AG09309 (cell line): ENCODE measurements at regions not wholly inside any gene's neighbourhood (a gene's known extent, or its start where the extent isn't known, plus 50 kb on each side); places are given as distances from the start of the nearest gene placed in this dataset.

Experiments
- DNase-seq: peaks from one replicate; pipeline ENCODE4 v3.0.0-alpha.2; 2010; ENCODE audit warnings: low read depth
- H3K4me3 ChIP-seq: 2 replicates; pipeline ENCODE4 v1.5.1; 2011; ENCODE audit warnings: mild to moderate bottlenecking, low read depth, low read length, moderate library complexity; ENCODE audit not compliant: control insufficient read depth
- CTCF ChIP-seq: IDR thresholded peaks from 2 replicates; pipeline ENCODE4 v1.5.1; 2011; ENCODE audit warnings: mild to moderate bottlenecking, low read depth, low read length, inconsistent platforms; ENCODE audit not compliant: insufficient read depth, control insufficient read depth; ENCODE audit errors: missing control alignments

DNA sequence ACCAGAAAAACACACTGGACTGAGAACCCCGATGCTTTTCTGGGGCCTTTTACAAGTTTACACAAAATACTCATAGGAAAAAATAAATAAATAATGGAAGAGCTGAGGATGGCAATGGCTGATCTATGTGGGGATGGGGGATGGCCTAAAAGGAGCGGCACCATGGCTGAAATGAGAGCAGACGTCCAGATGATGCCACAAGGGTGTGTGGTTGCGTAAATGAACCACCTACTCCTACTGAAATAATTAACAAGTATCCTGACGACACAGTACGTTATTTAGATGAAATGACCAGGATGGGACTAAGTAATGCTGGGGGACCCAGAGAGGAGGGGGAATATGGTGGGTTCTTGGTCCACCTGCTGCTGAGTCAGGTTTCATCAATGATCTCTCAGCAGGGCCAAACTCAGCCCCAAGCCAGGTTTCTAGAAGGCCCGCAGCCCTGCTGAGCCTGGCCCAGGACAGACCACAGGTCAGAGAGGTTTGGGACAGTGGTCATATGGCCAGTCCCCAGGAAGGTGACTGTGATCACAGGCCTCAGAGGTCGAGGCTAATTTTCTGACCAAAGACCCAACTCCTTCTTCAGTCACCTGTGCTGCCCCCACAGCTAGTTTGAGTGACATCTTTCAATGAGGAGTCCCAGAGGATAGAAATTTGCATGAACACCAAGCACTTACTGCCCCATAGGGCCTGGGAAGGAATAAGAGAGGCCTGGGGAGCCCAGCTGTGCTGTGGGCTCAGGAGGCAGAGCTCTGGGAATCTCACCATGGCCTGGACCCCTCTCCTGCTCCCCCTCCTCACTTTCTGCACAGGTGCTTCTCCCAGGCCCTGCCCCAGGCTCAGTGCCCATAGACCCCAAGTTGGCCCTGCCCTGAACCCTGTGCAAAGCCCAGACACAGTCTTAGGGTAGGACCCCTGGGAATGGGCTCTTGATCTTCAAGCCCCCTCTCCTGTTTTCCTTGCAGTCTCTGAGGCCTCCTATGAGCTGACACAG is 76.3 kb upstream of the IGLL5 start:
- no peak for TF ChIP-seq CTCF
- no peak overlapping the region for H3K4me3 ChIP-seq
- no peak for DNase-seq

GRCh38 chr22:22812031-22812905 is 75.3 kb upstream of the IGLL5 start:
- no peak overlapping the region for H3K4me3 ChIP-seq
- no peak for TF ChIP-seq CTCF
- DNase-seq: no peak

DNA sequence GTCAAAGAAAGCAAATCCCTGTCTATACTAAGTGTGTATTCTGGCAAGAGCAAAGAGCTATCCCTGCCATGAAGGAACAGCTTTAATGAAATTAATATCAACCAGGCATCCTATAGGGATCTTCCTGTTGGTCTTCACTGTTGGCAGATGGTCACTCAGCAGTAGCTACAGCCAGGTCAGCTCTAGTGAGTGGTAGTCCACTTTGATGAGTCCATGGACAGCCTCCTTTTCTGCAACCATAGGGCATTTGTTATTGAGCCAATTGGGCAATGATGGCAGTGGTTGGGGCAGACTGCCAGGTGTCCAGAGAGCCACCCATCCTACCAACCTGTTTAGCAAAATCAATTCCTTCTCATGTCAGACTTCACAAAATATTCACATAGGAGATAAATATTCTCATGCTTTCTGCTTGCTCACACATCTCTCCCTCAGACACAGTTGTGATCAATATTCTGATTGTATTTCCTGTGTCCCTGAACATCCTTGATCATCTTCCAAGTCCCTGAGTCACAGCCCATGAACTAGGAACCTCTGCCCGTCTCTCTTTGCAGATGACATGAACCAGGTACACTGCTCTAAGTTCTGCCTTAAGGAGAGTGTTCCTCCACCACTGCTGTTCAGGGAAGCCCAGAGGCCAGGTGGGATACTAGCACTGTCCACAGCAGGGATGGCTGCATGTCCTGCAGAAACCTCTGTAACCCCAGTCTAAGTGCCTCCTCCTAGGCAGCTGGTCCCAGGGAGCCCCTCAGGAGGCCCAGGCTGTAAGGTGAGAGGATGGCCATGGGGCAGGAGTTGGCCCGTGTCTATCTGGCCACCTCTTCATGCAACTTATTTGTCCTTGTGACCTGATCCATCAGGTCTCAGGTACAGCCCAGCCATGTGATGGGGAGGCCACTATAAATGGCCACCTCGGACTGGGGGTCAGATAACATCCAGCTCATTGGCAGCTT is 74.2 kb upstream of the IGLL5 start:
- H3K4me3 ChIP-seq: no peak overlapping the region
- no peak for DNase-seq
- TF ChIP-seq CTCF: no peak

DNA sequence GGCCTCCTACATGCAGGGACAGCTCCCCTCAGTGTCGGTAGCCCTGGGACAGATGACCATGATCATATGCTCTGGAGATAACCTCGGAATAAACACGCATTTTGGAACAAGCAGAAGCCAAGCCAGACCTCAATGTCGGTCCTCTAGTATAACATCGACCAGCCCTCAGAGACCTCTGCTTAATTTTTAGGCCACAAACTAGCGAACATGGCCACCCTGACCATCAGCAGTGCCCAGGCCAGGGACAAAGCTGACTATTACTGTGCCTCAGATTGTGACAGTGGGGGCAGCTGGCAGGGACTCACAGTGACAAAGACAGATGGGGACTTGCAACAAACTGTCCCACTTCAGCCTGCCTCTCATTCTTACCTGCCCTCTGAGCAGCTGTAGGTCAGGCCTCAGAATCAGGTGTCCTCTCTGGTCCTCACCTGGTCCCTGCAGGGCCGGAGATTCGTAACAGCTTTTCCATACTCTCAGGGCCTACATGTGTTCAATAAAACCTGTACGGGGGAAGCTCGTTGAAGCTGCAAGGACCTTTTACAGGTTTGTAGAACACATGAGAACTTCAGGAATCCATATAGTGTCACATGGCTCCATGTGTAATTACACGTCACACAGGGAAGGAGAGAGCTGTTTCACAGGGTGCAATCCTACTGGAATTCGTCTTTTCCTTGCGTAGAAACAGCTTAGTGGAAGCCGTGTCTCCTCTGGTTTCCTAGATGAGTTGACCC is 72.8 kb upstream of the IGLL5 start:
- TF ChIP-seq CTCF: no peak
- DNase-seq: no peak
- no peak overlapping the region for H3K4me3 ChIP-seq

DNA sequence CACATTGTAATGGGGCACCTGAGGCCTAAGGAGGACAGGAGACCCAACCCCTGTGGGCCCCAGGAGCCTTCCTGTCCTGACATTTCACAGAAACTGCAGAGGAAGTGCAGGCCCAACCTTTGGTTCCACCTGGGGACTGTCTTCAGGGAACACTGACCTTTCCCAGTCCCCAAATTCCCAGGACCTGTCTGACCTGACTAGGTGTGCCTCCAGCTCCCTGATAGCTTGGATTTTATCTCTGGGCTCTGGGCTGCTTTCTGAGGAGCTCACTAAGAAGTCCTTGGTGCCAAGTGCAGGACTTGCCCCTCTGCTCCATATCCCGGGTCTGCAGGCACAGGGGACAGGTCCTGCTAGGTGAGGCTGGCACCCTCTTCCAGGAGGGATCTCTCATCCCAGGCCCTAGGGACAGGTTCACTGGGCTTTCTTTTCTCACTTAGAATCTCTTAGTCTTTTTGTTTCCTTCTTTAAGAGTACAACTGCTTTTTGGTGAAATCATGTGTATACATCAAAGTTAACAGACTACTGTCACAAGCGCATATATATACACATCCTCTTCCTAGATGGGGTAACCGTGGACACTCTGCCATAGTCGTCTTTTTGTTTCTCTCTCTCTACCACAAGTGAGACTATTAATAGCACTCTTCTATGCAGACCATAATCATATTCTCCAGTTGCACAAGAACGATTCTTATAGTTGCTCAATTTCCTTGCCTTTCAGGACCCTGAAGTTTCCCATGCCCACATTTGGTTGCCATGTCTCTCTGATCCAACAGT is 72.0 kb upstream of the IGLL5 start:
- no peak for DNase-seq
- TF ChIP-seq CTCF: no peak
- H3K4me3 ChIP-seq: no peak overlapping the region
